ENCODE measurements at regions not wholly inside any gene's neighbourhood (a gene's known extent, or its start where the extent isn't known, plus 50 kb on each side); places are given as distances from the start of the nearest gene placed in this dataset.

GRCh38 chr5:4855036-4855435 lies 285.1 kb upstream of the ADAMTS16 start:
- H3K4me2 ChIP-seq, result no peak overlapping the region
- H3K27me3 ChIP-seq (ENCODE audit: insufficient read depth, low read depth), result no peaks in the 10 kb centered on the region
- H2AFZ ChIP-seq (ENCODE audit: low read depth), result no peak overlapping the region
- H3K4me3 ChIP-seq (IDR thresholded peaks at IDR 0.05; ENCODE audit: insufficient read depth, low read depth, low read length), result no peak overlapping the region
- no peak overlapping the region for H3K9ac ChIP-seq
- H4K20me1 ChIP-seq (ENCODE audit: insufficient read depth), result no peaks in the 10 kb centered on the region
- no peaks in the 10 kb centered on the region for H3K79me2 ChIP-seq (ENCODE audit: insufficient read depth, low read depth)
- H3K4me1 ChIP-seq (ENCODE audit: low read depth, poor library complexity, severe bottlenecking), result no peaks in the 10 kb centered on the region
- no peak overlapping the region for H3K27ac ChIP-seq
- no peak for TF ChIP-seq CTCF (conservative IDR thresholded peaks at IDR 0.05; ENCODE audit: low read depth, low read length)
- H3K36me3 ChIP-seq (ENCODE audit: insufficient read depth), result no peaks in the 10 kb centered on the region

- no peak overlapping the region for H3K4me2 ChIP-seq
- no peak overlapping the region for H2AFZ ChIP-seq (ENCODE audit: low read depth)
- no peaks in the 10 kb centered on the region for H3K36me3 ChIP-seq (ENCODE audit: insufficient read depth)
- H3K27ac ChIP-seq, result no peak overlapping the region
- no peaks in the 10 kb centered on the region for H3K79me2 ChIP-seq (ENCODE audit: insufficient read depth, low read depth)
- TF ChIP-seq CTCF (conservative IDR thresholded peaks at IDR 0.05; ENCODE audit: low read depth, low read length), result no peak
- no peaks in the 10 kb centered on the region for H3K27me3 ChIP-seq (ENCODE audit: insufficient read depth, low read depth)
- no peak overlapping the region for H3K4me3 ChIP-seq (IDR thresholded peaks at IDR 0.05; ENCODE audit: insufficient read depth, low read depth, low read length)
- H4K20me1 ChIP-seq (ENCODE audit: insufficient read depth), result no peaks in the 10 kb centered on the region
- no peak overlapping the region for H3K9ac ChIP-seq
- no peaks in the 10 kb centered on the region for H3K4me1 ChIP-seq (ENCODE audit: low read depth, poor library complexity, severe bottlenecking)
Measured at GRCh38 chr5:4855880-4856279, 284.2 kb upstream of the ADAMTS16 start.

GRCh38 chr5:4857761-4858160 lies 282.4 kb upstream of the ADAMTS16 start:
- no peaks in the 10 kb centered on the region for H4K20me1 ChIP-seq (ENCODE audit: insufficient read depth)
- H3K27ac ChIP-seq, result no peak overlapping the region
- H3K9ac ChIP-seq, result no peak overlapping the region
- H3K4me3 ChIP-seq (IDR thresholded peaks at IDR 0.05; ENCODE audit: insufficient read depth, low read depth, low read length), result no peak overlapping the region
- TF ChIP-seq CTCF (conservative IDR thresholded peaks at IDR 0.05; ENCODE audit: low read depth, low read length), result no peak
- no peak overlapping the region for H2AFZ ChIP-seq (ENCODE audit: low read depth)
- H3K79me2 ChIP-seq (ENCODE audit: insufficient read depth, low read depth), result no peaks in the 10 kb centered on the region
- H3K4me2 ChIP-seq, result no peak overlapping the region
- no peaks in the 10 kb centered on the region for H3K36me3 ChIP-seq (ENCODE audit: insufficient read depth)
- H3K27me3 ChIP-seq (ENCODE audit: insufficient read depth, low read depth), result no peaks in the 10 kb centered on the region
- no peaks in the 10 kb centered on the region for H3K4me1 ChIP-seq (ENCODE audit: low read depth, poor library complexity, severe bottlenecking)

- no peak overlapping the region for H3K4me2 ChIP-seq
- H4K20me1 ChIP-seq (ENCODE audit: insufficient read depth), result no peaks in the 10 kb centered on the region
- H3K27ac ChIP-seq, result no peak overlapping the region
- no peaks in the 10 kb centered on the region for H3K27me3 ChIP-seq (ENCODE audit: insufficient read depth, low read depth)
- TF ChIP-seq CTCF (conservative IDR thresholded peaks at IDR 0.05; ENCODE audit: low read depth, low read length), result no peak
- no peaks in the 10 kb centered on the region for H3K4me1 ChIP-seq (ENCODE audit: low read depth, poor library complexity, severe bottlenecking)
- H3K9ac ChIP-seq, result no peak overlapping the region
- H3K36me3 ChIP-seq (ENCODE audit: insufficient read depth), result no peaks in the 10 kb centered on the region
- no peak overlapping the region for H2AFZ ChIP-seq (ENCODE audit: low read depth)
- no peaks in the 10 kb centered on the region for H3K79me2 ChIP-seq (ENCODE audit: insufficient read depth, low read depth)
- no peak overlapping the region for H3K4me3 ChIP-seq (IDR thresholded peaks at IDR 0.05; ENCODE audit: insufficient read depth, low read depth, low read length)
Measured at GRCh38 chr5:4859500-4860235, 280.5 kb upstream of the ADAMTS16 start.
